Ishikawa (cell line): ENCODE measurements at regions not wholly inside any gene's neighbourhood (a gene's known extent, or its start where the extent isn't known, plus 50 kb on each side); places are given as distances from the start of the nearest gene placed in this dataset.

Experiments used
- CEBPB ChIP-seq: IDR thresholded peaks from 2 replicates; pipeline ENCODE4 v1.6.1; 2012
- CREB1 ChIP-seq: IDR thresholded peaks from 2 replicates; pipeline ENCODE4 v1.6.1; 2012; ENCODE audit warnings: low read depth
- EGR1 ChIP-seq: IDR thresholded peaks from 2 replicates; pipeline ENCODE4 v1.6.1; 2012
- EP300 ChIP-seq: IDR thresholded peaks from 2 replicates; pipeline ENCODE4 v1.6.1; 2012; ENCODE audit warnings: borderline replicate concordance
- FOXM1 ChIP-seq: IDR thresholded peaks from 2 replicates; pipeline ENCODE4 v1.6.1; 2012; ENCODE audit warnings: low read depth, borderline replicate concordance
- NFIC ChIP-seq: IDR thresholded peaks from 2 replicates; pipeline ENCODE4 v1.6.1; 2012
- RAD21 ChIP-seq: IDR thresholded peaks from 2 replicates; pipeline ENCODE4 v1.6.1; 2012; ENCODE audit warnings: low read depth
- TAF1 ChIP-seq: IDR thresholded peaks from 2 replicates; pipeline ENCODE4 v1.6.1; 2012; ENCODE audit warnings: low read depth, mild to moderate bottlenecking
- TEAD4 ChIP-seq: IDR thresholded peaks from 2 replicates; pipeline ENCODE4 v1.6.1; 2012
- YY1 ChIP-seq: IDR thresholded peaks from 2 replicates; pipeline ENCODE4 v1.6.1; 2012; ENCODE audit warnings: low read depth
- ZBTB7A ChIP-seq: IDR thresholded peaks from 2 replicates; pipeline ENCODE4 v1.6.1; 2012; ENCODE audit warnings: low read depth
- TF ChIP-seq, protein P1 (sequence below): IDR thresholded peaks from 2 replicates; pipeline ENCODE4 v1.6.1; 2012
- TF ChIP-seq, protein P2 (sequence below): IDR thresholded peaks from 2 replicates; pipeline ENCODE4 v1.6.1; 2012; ENCODE audit warnings: low read depth, mild to moderate bottlenecking
- TF ChIP-seq, protein P3 (sequence below): IDR thresholded peaks from 2 replicates; pipeline ENCODE4 v1.6.1; 2012

DNA sequence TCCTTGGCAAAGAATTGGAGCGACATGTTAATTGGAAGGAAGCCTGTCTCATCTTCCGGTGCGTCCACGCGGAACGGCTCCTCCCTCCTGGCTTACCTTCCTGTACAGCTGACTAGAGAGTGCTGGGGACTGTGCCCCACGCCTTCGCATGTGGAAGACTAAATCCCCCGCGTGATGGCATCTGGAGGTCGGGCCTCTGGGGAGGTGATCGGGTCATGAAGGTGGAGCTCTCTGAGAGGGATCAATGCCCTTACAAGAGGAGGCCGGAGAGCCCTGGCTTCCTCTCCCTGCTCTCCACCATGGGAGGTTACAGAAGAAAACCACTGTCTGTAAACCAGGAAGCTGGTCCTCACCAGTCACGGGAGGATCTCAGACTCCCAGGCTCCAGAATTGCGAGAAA lies 104.1 kb upstream of the OTOS start:
- no peak for TF ChIP-seq FOXM1
- TF ChIP-seq ZBTB7A = no peak
- TF ChIP-seq, protein P1, sequence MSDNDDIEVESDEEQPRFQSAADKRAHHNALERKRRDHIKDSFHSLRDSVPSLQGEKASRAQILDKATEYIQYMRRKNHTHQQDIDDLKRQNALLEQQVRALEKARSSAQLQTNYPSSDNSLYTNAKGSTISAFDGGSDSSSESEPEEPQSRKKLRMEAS = no peak
- no peak for TF ChIP-seq CEBPB
- no peak for TF ChIP-seq TAF1
- TF ChIP-seq, protein P2, sequence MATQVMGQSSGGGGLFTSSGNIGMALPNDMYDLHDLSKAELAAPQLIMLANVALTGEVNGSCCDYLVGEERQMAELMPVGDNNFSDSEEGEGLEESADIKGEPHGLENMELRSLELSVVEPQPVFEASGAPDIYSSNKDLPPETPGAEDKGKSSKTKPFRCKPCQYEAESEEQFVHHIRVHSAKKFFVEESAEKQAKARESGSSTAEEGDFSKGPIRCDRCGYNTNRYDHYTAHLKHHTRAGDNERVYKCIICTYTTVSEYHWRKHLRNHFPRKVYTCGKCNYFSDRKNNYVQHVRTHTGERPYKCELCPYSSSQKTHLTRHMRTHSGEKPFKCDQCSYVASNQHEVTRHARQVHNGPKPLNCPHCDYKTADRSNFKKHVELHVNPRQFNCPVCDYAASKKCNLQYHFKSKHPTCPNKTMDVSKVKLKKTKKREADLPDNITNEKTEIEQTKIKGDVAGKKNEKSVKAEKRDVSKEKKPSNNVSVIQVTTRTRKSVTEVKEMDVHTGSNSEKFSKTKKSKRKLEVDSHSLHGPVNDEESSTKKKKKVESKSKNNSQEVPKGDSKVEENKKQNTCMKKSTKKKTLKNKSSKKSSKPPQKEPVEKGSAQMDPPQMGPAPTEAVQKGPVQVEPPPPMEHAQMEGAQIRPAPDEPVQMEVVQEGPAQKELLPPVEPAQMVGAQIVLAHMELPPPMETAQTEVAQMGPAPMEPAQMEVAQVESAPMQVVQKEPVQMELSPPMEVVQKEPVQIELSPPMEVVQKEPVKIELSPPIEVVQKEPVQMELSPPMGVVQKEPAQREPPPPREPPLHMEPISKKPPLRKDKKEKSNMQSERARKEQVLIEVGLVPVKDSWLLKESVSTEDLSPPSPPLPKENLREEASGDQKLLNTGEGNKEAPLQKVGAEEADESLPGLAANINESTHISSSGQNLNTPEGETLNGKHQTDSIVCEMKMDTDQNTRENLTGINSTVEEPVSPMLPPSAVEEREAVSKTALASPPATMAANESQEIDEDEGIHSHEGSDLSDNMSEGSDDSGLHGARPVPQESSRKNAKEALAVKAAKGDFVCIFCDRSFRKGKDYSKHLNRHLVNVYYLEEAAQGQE = no peak
- TF ChIP-seq, protein P3, sequence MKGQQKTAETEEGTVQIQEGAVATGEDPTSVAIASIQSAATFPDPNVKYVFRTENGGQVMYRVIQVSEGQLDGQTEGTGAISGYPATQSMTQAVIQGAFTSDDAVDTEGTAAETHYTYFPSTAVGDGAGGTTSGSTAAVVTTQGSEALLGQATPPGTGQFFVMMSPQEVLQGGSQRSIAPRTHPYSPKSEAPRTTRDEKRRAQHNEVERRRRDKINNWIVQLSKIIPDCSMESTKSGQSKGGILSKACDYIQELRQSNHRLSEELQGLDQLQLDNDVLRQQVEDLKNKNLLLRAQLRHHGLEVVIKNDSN = no peak
- TF ChIP-seq TEAD4 = no peak
- TF ChIP-seq EP300 = no peak
- no peak for TF ChIP-seq EGR1
- no peak for TF ChIP-seq YY1
- TF ChIP-seq NFIC = no peak
- TF ChIP-seq CREB1 = no peak
- TF ChIP-seq RAD21 = no peak
